GM23338 (cell line): ENCODE measurements at regions not wholly inside any gene's neighbourhood (a gene's known extent, or its start where the extent isn't known, plus 50 kb on each side); places are given as distances from the start of the nearest gene placed in this dataset.

ENCODE experiments used
- ATAC-seq: fragments of 200-7000 bp; cut with Tn5 transposase; 3 replicates; pipeline ENCODE4 v1.9.1; 2020
- DNase-seq: peaks from one replicate; pipeline ENCODE4 v3.0.0-alpha.2; 2015; ENCODE audit warnings: low spot score
- H2AFZ ChIP-seq: fragments of 200-600 bp; sonication (generic); 2 replicates; pipeline ENCODE4 v1.8.0; 2016; ENCODE audit warnings: antibody characterized with exemption, mild to moderate bottlenecking, moderate library complexity
- H3F3A ChIP-seq: fragments of 200-600 bp; sonication (generic); replicated peaks from 2 replicates; pipeline ENCODE4 v1.8.0; 2017; ENCODE audit warnings: antibody characterized with exemption, mixed run types, low read depth
- H3K27ac ChIP-seq: fragments of 200-600 bp; sonication (generic); 2 replicates; pipeline ENCODE4 v1.6.1; 2016; ENCODE audit warnings: low read depth
- H3K27me3 ChIP-seq: fragments of 200-600 bp; sonication (generic); 2 replicates; pipeline ENCODE4 v1.8.0; 2016; ENCODE audit warnings: mild to moderate bottlenecking, mixed run types, moderate library complexity; ENCODE audit not compliant: insufficient read depth
- H3K36me3 ChIP-seq: fragments of 200-600 bp; sonication (generic); 2 replicates; pipeline ENCODE4 v1.8.0; 2016; ENCODE audit warnings: mild to moderate bottlenecking; ENCODE audit not compliant: insufficient read depth
- H3K4me1 ChIP-seq: fragments of 200-600 bp; sonication (generic); 2 replicates; pipeline ENCODE4 v1.8.0; 2016; ENCODE audit warnings: mild to moderate bottlenecking, moderate library complexity; ENCODE audit not compliant: insufficient read depth
- H3K4me2 ChIP-seq: fragments of 200-600 bp; sonication (generic); 2 replicates; pipeline ENCODE4 v1.7.1; 2017; ENCODE audit warnings: mixed run types
- H3K4me3 ChIP-seq: fragments of 200-600 bp; sonication (generic); 2 replicates; pipeline ENCODE4 v1.6.1; 2016; ENCODE audit warnings: mixed run types
- H3K79me2 ChIP-seq: fragments of 200-600 bp; sonication (generic); replicated peaks from 2 replicates; pipeline ENCODE4 v1.8.0; 2017; ENCODE audit warnings: mild to moderate bottlenecking; ENCODE audit not compliant: insufficient read depth
- H3K9me2 ChIP-seq: fragments of 200-600 bp; sonication (generic); 2 replicates; pipeline ENCODE4 v1.8.0; 2017; ENCODE audit not compliant: insufficient read depth
- H4K20me1 ChIP-seq: fragments of 200-600 bp; sonication (generic); replicated peaks from 2 replicates; pipeline ENCODE4 v1.8.0; 2017; ENCODE audit warnings: mild to moderate bottlenecking; ENCODE audit not compliant: insufficient read depth
- H3K27ac Mint-ChIP-seq: 2 replicates; pipeline ENCODE4 v1.8.0; 2020; ENCODE audit warnings: inconsistent platforms, mild to moderate bottlenecking, moderate library complexity, mixed read lengths
- H3K27me3 Mint-ChIP-seq: 3 replicates; pipeline ENCODE4 v1.8.0; 2022; ENCODE audit warnings: low read depth, mild to moderate bottlenecking, moderate library complexity, mixed read lengths, inconsistent platforms; ENCODE audit not compliant: insufficient read depth, poor library complexity
- H3K36me3 Mint-ChIP-seq: 3 replicates; pipeline ENCODE4 v1.8.0; 2021; ENCODE audit warnings: low read depth, mild to moderate bottlenecking, inconsistent platforms, moderate library complexity, mixed read lengths
- H3K4me1 Mint-ChIP-seq: 3 replicates; pipeline ENCODE4 v1.8.0; 2020; ENCODE audit warnings: mild to moderate bottlenecking, inconsistent platforms, mixed read lengths
- H3K4me3 Mint-ChIP-seq: 3 replicates; pipeline ENCODE4 v1.8.0; 2021; ENCODE audit warnings: moderate library complexity, mild to moderate bottlenecking, inconsistent platforms, mixed read lengths
- H3K9me3 Mint-ChIP-seq: 3 replicates; pipeline ENCODE4 v1.8.0; 2020; ENCODE audit warnings: moderate library complexity, mild to moderate bottlenecking, inconsistent platforms, mixed read lengths
- ETS1 ChIP-seq: IDR thresholded peaks from 2 replicates; pipeline ENCODE4 v1.6.1; 2016; ENCODE audit warnings: antibody characterized with exemption
- EZH2 ChIP-seq: fragments of 200-600 bp; sonication (generic); IDR thresholded peaks from one replicate; pipeline ENCODE4 v1.8.0; 2017; ENCODE audit warnings: antibody characterized with exemption, mild to moderate bottlenecking, low read depth; ENCODE audit not compliant: unreplicated experiment
- JUNB ChIP-seq: IDR thresholded peaks from one replicate; pipeline ENCODE4 v1.6.1; 2016; ENCODE audit warnings: antibody characterized with exemption; ENCODE audit not compliant: unreplicated experiment
- ZNF331 ChIP-seq: fragments of 250-450 bp; sonication (Bioruptor Pico); IDR thresholded peaks from 2 replicates; pipeline ENCODE4 v1.5.0; 2020; ENCODE audit warnings: low read depth, mild to moderate bottlenecking, moderate library complexity
- ZNF462 ChIP-seq: fragments of 250-450 bp; sonication (Bioruptor Pico); IDR thresholded peaks from 2 replicates; pipeline ENCODE4 v1.5.0; 2020; ENCODE audit warnings: mild to moderate bottlenecking, moderate library complexity

GRCh38 chr11:59289356-59290181, 69.1 kb upstream of the OR5AN1 start:
- Mint-ChIP-seq H3K36me3 (no peaks in the 10 kb centered on the region), H3K27me3 (peaks cover 2% of the 10 kb centered on the region), H3K9me3 (peaks cover 22% of the 10 kb centered on the region), H3K4me3 (no peak overlapping the region), H3K4me1 (no peaks in the 10 kb centered on the region), H3K27ac (no peak overlapping the region)
- Histone ChIP-seq H3K9me2 (0 out of 2 replicates have a peak, but pooled peaks cover 5% of the 10 kb centered on the region), H3K27me3 (no peaks in the 10 kb centered on the region), H3K79me2 (no peaks in the 10 kb centered on the region), H3K4me2 (no peak overlapping the region), H3K27ac (no peak overlapping the region), H3K4me1 (no peaks in the 10 kb centered on the region), H3F3A (no peaks in the 10 kb centered on the region), H3K4me3 (no peak overlapping the region), H3K36me3 (0 out of 2 replicates have a peak, but pooled peaks cover 3% of the 10 kb centered on the region), H4K20me1 (no peaks in the 10 kb centered on the region), H2AFZ (no peak overlapping the region)
- DNase-seq (no peak), ATAC-seq (no peak)
- TF ChIP-seq ETS1 (no peak), EZH2 (no peak), ZNF462 (no peak), JUNB (no peak), ZNF331 (CRISPR knock-in tag) (no peak)
